Erythroblast (primary cell): ENCODE measurements at regions not wholly inside any gene's neighbourhood (a gene's known extent, or its start where the extent isn't known, plus 50 kb on each side); places are given as distances from the start of the nearest gene placed in this dataset.

ENCODE experiments used
- GATA1 ChIP-seq: IDR thresholded peaks from 2 replicates; pipeline ENCODE4 v1.6.1; 2011; ENCODE audit warnings: low read depth, mild to moderate bottlenecking, control low read depth, low read length, moderate library complexity
- POLR2A ChIP-seq: IDR thresholded peaks from 2 replicates; pipeline ENCODE4 v1.6.1; 2011; ENCODE audit warnings: mild to moderate bottlenecking, low read length

DNA sequence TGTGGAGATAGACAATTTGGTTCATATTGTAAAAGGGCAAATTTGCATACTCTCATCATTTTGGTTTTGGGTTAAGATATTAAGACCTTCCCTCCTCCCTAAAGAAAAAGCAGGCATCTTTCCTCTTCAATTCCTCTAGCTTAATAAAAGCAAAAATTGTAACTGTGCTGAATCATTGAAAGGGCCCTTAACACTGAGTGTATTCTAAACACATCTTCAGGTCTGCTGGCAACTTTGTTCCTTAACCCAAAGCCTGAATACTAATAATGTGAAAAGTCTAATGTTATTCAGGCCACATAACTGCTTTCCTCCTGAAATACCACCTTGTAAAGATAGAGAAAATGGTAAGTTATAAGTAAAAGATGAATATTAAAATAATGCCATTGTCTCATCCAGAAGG lies 1200.5 kb upstream of the FAM98A start:
- TF ChIP-seq POLR2A (no peak), GATA1 (no peak)
